Embryonic facial prominence (tissue), 1 donor: ENCODE measurements at regions not wholly inside any gene's neighbourhood (a gene's known extent, or its start where the extent isn't known, plus 50 kb on each side); places are given as distances from the start of the nearest gene placed in this dataset.
"Not testable (repeated sequence)": the region's sequence is repeated elsewhere in the genome, so short reads cannot be mapped to it uniquely, and the experiment has no call there.

Experiments
- DNase-seq: peaks from one replicate; pipeline ENCODE4 v3.0.0-alpha.2; 2016; ENCODE audit errors: extremely low spot score

GRCh38 chr5:125085797-125086505 is 339.5 kb upstream of the ZNF608 start:
- DNase-seq: no peak

GRCh38 chr5:125088522-125089105 is 342.2 kb upstream of the ZNF608 start:
- no peak for DNase-seq

- DNase-seq: not testable (repeated sequence)
Measured at GRCh38 chr5:125092138-125092537, 345.7 kb upstream of the ZNF608 start.

- no peak for DNase-seq
Measured at GRCh38 chr5:125093776-125094175, 347.3 kb upstream of the ZNF608 start.

GRCh38 chr5:125100342-125100741 is 353.9 kb upstream of the ZNF608 start:
- DNase-seq: no peak

GRCh38 chr5:125100951-125101350 is 354.5 kb upstream of the ZNF608 start:
- DNase-seq: no peak

DNA sequence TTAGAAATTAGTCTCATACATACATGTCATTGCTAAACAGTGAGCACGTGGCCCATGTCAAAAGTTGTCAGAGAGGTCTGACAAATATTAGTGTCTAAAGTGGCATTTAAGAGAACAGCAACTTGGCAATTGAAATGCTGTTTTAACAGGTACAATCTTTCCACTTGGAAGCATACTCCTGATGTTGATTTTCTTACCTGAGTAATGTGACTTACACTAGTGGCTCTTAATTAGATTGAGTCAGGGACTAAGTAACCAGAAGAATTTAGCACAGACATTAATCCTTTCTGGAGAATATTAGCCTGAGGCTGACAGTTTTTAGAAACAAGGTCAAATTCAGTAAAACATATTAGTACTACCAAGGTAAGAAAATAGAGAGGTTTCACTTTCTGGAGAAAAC is 357.0 kb upstream of the ZNF608 start:
- no peak for DNase-seq

- no peak for DNase-seq
Measured at GRCh38 chr5:125106271-125106670, 359.8 kb upstream of the ZNF608 start.

DNA sequence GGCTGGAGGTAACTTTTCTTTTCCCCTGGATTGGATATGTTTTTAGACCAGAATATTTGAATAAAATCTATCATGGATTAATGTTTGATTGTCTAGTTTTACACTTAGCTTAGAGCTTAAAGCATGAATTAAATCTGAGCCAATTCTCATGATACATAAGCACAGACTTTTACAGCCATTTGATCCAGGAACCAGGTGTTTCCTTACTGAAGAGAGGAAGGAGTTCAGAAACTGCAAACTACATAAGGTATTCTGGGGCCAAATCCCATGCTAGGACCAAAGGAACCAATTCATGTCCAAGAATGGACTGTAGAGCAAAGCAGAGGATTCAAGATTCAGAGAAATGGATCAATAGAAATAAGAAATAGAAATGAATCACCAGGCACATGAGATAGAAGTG is 360.4 kb upstream of the ZNF608 start:
- DNase-seq: no peak

DNA sequence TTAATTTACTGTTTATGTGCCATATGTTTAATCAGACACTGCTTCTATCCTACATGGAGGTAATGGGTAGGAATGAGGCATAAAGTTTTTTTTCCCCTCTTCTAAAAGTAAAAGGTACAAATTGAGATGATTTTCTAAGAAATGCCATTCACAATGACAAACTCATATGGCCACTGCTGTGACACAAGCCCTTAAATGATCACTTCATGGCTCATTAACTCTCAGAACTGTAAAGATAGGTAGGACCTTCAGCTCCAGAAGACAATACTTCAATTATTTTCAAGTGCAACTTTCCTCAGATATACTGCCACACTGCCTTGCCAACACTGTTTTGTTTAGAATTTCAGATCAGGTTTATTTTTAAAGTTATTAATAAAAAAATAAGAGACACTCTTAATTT is 362.9 kb upstream of the ZNF608 start:
- no peak for DNase-seq

DNA sequence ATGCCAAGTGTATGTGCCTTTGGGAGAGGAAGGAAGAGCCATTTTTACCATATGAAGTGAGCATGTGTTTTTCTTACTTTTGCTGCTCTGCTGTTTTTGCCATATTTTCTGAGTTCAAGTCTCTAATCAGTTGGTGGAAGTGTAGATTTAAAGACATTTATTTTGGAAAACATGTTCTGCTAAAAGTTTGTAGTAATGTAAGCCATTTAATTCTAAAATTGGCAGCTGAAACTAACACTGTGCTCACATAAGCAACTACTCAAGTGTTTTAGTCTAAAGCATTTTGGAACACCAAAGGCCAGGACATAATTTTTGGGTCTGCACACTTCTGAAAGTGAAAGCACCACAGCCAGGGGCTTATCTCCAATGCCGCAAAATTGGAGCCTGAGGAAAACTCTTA is 363.4 kb upstream of the ZNF608 start:
- DNase-seq: no peak

DNA sequence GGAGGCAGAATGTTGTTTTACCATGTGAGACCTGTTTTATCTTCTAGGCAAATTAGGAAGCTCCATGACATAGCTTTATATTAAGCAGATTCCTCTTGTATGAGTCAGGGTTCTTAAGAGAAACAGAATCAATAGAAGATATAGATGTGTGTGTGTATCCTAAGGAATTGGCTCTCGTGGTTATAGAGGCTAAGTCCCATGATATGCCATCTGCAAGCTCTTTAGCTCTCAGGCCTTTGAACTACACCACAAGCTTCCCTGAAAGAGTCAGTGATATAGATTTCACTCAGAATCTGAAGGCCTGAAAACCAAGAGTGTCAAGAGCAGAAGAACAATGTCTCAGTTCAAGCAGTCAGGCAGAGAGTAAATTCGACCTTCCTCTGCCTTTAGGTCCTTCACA is 365.8 kb upstream of the ZNF608 start:
- no peak for DNase-seq

DNA sequence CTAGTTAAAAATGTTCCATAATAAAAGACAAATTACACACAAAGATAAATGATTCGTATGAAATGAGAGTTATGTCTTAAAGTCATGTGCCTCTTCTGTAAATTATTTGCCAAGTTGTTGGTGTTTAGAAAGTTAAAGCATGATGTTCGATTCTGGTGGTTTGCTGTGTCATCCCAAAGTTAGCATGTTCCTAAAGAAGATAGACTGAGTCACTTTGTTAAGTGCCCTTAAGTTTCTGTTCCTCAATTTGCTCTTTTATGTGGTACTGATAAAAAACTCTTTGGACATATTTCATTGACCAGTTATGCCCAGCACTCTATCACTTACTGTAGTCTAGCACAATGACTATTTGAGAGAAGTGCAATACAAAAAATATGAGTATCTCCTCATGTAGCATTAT is 366.9 kb upstream of the ZNF608 start:
- DNase-seq: no peak

- no peak for DNase-seq
Measured at GRCh38 chr5:125115195-125115525, 368.7 kb upstream of the ZNF608 start.

DNA sequence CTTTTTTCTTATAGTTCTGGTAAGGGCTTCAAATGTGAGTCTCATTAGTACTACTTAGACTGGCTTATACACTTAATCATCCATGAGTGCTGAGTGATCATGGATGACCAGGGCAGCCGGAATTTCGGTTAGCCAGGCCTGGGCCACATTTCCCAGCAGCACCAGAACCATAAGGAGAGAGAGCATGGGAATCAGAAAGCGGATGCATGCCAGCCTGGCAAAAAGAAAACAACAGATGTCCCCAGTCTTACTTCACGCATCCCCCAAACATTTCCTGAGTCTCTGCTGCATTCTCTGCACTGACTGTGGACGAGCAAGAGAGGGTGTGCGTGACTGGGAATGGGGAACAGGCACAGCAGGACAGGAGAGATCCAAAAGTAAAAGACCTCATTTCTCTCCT is 371.1 kb upstream of the ZNF608 start:
- DNase-seq: no peak

DNA sequence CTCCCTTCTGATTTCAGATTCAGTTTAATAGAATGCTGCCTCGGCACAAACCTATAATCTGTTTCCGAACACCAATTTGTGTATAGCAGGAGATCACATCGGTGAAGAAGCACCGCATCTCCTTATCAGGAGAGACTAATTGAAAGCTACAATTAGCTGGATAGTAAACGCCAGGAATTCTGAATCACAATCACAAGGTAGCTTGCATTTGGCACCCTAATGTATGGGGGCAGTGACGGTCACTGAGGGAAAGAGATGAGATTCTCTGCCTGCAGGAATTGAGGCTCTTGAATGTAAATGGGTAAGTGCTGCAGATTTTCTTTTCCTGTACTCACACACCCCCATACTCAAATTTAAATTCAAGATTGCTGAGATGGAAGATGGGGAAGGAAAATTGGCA is 373.6 kb upstream of the ZNF608 start:
- no peak for DNase-seq

- DNase-seq: no peak
Measured at GRCh38 chr5:125125031-125125823, 378.8 kb upstream of the ZNF608 start.

GRCh38 chr5:125126050-125126449 is 379.6 kb upstream of the ZNF608 start:
- DNase-seq: no peak

DNA sequence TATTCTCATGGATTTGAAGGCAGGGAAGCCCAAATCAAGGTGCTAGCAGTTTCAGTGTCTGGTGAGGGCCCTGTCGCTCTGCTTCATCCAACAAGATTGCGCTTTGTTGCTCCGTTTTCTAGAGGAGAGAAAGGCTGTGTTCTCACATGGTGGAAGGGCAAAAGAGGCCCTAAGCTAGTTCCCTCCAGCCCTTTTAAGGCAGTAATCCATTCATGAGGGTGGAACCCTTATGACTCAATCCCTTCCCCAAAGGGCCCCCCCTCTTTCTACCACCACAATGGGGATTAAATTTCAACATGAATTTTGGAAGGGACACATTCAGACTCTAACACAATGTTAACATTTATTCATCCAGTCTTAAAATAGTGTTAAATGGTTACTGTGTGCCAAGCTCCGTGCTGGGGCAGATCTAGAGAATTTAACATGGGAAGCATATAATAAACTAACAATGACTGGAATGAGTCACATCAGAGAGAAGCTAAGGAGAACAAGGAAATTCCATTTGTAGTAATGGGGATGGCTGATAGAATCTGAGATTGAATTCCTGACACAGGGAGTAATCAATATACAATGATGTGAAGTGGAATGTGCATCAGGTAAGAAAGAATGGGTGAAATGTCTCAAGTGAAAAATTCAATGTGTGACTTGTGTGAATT is 382.8 kb upstream of the ZNF608 start:
- DNase-seq: no peak

DNA sequence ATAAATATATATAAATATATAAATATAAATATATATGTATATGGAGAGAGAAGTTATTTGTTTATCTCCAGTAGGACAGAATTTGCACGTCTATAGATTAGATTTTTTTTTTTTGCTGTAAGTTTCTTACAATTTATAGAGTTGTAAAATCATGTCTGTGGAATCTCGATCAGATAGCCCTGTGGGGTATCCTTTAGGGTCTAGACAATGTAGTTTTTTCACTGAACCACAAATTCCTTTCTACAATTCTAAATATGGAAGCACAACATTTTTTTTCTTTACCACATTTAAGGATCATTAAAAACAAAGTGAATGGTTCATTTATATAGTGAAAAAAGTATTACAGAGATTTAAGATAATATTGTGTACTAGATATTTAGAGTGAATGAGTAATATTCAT is 384.2 kb upstream of the ZNF608 start:
- DNase-seq: no peak

DNA sequence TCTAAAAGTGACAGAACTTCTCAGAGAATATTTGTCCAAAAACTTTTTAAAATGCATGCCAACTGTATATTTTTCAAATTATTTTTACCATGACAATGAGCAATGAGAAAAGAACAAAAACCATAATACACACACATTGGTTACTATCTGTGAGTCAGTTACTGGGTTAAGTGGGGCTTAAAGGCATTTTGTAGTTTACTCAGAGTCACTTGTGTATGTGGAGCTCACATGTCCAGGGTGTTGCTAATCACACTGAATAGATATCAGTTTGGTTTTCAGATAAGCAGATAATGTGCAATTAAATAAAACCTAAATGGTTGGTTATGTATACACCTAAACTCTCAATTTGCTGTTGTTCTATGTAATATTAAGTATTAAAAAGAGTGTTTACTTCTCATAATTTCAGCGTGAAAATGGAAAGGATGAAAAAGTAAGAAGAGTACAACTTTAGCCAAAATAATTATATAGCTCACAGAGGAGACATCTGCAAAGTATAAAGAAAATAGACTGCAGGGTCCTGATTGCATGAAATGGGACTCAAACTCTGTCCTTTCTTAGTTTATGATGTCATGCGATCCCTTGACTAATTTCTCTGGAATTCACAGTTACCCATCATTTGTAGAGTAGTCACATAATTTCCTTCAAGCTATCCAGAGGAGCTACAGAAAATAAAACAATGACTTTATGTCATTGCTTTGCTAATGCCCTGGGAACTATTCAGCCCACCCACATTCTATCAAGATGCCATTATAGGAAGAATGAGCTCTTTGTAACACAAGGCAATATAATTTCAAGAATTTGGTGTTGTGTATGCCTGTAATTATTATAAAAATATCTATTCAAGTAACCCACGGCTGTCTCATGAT is 388.0 kb upstream of the ZNF608 start:
- peak; percentile 37 for DNase-seq

GRCh38 chr5:125137535-125137934 is 391.1 kb upstream of the ZNF608 start:
- no peak for DNase-seq
